RKO (cell line): ENCODE measurements at regions not wholly inside any gene's neighbourhood (a gene's known extent, or its start where the extent isn't known, plus 50 kb on each side); places are given as distances from the start of the nearest gene placed in this dataset.

ENCODE experiments used
- DNase-seq: peaks from one replicate; pipeline ENCODE4 v3.0.0-alpha.2; 2016; ENCODE audit warnings: low spot score

DNA sequence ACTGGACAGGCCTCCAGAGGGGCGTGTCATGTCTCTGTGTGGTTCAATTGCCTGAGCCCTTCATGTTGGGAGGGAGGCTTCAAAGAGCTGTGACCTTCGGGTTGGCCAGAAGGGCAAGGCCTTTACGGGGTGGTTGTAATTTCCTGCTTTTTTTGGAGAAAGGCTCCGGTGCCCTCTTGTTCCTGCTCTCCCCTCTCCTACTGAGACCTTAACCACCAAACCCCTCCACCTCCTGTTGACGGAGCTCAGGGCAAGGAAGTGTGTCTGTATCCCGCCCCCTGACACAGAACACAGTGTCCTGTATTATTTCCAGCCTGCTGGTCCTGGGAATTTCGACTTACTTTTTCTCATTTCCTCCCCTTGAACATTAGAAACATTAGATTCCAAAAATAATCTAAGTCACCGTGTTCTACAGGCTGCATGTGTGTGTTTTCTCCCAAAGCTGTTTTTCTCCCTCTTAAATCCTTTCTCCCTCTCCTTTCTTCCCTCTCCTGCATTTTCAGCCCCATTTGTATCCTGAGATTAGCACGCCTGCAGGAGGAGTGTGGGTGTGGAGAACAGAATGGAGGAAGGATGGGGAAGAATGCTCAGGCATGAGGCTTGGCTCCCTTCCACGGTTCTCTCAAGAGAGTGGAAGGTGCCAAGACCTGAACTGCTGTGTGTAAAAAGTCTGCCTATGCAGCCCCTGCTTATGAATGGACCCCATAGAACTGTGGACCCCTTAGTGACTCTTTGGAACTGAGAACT is 285.4 kb upstream of the ROPN1 start:
- no peak for DNase-seq

DNA sequence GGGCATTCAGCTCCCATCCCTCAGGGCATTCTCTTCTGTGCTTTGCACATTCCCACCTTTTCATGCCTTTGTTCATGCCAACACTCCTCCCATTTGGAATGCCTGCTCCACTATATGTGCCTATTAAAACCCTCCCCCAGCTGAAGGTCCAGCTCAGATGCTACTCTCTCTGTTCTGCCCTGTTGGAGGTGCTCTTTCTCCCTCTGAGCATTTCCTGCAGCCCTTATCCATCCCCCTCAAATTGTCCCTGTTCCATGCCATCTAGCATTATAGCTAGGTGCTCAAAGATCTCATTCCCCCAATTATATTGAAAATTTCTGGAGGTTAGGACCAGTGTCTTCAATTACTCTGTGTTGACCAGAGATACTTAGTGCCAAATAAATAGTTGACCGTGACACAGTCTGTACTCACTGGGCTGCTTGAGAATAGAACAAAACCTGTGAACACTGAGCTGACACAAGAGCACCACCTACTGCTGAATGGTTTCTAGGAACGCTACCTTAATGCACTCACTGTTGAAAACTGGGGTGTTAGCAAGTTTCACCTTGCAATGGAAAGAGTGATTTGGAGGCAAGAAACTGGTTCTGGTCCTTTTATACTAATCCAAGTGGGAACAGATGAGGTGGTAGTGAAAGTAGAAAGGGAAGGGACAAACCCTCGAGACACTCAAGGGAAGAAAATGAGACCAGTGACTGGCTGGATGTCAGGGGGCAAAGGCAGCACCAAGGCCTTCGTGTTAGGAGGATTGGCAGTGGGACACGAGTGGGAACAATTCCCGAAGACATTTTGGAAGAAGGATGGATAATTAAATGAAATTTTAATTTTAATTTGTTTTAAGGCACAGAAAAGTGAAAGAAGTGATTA is 289.8 kb upstream of the ROPN1 start:
- DNase-seq = peak; percentile 9

DNA sequence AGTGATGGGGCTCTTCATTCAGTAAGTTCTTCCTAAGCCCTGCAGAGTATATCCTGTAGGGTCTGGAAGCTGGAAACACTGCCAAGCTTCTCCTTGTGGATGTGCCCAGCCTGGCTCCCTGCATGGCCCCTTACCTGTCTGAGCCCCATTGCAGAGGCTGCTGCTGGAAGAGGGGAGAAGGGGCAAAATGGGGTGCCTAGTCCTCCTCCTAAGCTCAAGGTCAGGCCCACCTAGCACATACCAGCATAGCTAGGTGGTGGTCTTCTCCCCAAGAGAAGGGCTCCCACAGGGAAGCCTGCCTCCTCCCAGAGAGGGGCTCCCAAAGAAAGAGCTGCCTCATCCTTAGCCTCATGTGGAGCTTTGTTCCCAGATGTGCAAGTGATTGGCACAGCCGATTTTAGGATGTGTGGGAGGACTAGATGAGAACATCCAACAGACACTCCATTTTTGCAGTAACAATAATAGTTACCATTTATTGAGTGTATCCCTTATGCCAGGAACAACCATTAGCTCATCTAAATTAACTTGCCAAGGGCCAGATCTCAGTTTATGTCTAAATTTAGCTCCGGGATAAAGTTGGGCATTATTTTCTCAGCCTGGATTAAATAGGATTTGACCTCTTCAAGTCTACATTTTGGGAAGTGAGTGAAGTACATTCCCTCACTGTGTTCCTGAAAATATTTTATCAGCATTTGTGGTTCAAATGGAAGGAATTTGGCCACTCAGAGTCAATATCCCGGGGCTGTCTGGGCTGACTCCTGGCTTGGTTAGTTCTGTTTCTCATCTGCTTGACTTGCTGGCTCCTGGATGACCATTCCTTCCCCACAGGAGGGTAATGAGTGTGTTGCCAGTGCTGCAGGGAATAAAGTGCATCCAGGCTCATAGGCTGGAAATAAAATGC is 291.1 kb upstream of the ROPN1 start:
- DNase-seq = no peak

DNA sequence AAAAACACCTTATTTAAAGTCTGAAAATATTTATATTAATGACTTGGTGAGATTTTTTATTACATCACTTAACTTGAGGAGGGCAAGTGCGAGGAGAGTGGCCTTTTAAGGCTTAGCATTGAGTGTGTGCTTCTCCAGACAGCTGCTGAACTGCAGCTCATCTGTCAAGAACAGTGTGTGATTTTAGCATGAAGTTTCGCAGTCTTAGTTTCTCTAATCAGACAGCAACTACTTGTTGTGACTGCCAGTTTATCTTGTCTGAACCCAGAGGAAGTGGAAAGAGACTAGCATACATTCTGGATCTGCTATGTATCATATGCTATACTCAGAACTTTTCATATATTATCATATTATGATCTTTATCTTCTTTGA is 291.7 kb upstream of the ROPN1 start:
- DNase-seq = no peak

- no peak for DNase-seq
These were observed 297.1 kb upstream of the ROPN1 start for GRCh38 chr3:124288996-124289395.

DNA sequence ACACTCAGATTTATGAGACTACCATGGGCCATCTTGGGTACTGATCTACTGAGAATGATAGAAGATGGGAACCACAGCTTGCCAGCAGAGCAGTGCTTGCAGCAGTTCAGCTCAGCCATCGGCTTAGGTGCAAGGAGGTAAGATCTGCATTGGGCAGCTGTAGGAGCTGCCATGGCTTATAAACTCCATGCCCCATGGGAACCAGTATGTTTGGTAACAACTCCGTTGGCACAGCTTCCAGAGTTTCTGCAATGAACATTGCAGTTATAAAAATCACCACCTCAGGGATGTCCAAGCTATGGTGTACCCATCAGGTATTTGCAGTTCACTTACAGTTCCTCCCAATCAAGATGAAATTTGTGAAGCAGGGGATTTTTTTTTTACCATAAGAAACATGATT is 299.1 kb upstream of the ROPN1 start:
- DNase-seq = no peak

- no peak for DNase-seq
These were observed 300.4 kb upstream of the ROPN1 start for GRCh38 chr3:124292329-124292728.

DNA sequence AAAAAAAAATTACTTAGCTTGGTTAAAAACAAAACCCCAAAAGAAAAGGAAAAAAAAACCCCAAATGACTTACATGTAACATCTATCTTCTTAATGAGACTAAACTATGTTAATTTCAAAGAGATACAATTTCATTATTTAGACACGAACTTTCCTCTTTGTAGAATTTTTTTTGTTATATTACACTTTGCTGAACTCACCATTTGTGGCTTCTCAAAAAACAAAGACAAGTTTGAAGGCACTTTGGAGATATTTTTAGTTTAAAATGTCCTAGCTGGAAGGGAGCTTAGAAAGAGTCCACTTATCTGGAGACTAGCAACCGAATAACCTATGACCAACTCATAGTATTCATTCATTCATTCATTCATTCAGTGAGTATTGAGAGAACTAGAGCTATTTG is 301.7 kb upstream of the ROPN1 start:
- no peak for DNase-seq

DNA sequence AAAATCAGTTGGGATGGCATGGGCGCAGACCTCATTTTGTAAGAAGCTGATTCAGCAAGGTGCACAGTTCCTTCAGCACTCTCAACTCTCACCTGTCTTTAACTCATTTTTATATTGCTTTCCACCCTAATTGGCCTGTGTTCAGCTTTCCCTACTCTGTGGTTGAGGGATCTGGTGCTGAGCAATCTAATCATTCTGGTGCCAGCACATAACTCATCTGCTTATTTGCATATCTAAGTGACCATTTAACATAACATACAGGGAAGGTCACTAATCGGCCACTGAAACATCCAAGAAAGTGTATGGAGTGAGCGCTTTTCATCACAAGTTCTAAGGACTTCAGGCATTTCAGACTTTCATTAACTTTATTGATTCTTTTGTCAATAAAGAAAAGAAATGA is 303.4 kb upstream of the ROPN1 start:
- DNase-seq = no peak

GRCh38 chr3:124296406-124296805 is 304.5 kb upstream of the ROPN1 start:
- DNase-seq = no peak

DNA sequence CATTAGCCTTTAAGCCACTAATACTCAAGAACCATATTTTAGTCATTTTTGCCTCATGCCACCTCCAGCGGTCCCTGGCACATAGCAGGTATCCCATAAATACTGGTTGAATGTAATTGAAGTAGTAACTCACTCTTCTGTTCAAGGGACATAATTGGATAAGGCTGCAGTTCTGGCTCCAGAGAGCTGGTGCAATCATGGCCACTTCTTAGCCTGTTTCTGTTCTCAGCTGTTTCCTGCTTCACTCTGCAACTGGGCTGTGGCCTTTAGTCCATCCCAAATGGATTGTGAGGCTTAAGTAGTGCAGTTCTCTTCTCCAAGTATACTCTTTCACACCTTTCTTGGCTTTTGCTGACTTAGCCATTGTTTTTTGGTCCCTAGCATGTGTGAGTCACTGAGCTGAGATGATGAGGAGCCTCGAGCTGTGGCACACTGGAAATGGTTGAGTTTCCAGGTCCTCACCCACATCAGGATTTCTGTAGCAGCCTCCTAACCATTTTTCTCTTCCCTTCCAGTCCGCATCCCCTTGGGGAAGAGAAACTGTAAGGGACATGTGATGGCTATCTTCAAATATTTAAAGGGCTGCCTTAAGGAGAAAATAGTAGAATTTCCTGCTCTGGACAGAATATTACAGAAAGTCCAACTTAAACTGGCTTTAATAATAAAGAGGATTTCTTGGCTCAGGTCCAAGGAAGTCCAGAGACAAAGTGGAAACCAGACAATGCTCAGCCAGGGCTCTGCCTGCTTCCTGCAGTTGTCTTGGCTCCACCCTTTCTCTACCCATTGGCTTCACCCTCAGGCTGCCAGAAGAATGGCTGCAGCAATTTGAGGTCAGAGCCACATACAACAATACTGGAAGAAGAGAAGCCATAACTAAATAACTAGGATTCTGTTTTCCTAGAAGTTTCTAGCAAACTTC is 305.4 kb upstream of the ROPN1 start:
- no peak for DNase-seq

DNA sequence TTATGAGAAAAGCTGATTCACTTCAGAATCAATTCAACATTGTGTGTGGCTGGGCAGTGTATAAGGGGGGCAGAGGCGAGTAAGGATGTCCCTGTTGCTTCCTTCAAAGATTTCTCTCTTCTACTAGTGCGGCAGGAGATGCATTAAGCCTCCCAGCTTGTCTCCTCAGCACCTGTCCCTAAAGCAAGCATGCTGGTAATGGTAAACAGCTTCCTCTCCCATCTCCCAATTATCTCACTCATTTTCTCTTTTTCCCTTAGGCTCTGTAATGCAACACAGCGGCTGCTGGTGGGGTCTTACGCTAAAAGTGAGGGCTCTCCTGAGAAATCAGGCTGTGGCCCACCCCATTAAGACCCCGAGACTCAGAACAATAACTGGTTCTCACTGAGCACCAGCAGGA is 306.4 kb upstream of the ROPN1 start:
- DNase-seq = no peak

DNA sequence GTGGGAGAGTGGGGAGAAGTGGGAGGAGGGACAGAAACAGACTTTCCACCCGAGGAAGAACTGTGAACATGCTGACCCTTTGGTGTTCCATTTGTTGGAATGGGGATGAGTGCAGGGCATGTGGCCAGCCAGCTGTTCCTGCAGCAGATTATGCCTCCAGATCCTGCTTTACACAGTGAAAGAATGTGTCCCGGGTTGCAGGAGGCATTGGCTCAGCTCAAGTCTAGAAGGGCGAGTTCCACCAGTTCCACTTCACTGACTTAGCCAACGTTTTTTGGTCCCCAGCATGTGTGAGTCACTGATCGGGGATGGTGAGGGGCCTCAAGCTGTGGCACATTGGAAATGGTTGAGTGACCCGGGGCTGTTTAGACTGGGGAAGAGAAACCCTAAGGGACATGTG is 307.0 kb upstream of the ROPN1 start:
- no peak for DNase-seq

GRCh38 chr3:124299831-124300230 is 307.9 kb upstream of the ROPN1 start:
- no peak for DNase-seq

DNA sequence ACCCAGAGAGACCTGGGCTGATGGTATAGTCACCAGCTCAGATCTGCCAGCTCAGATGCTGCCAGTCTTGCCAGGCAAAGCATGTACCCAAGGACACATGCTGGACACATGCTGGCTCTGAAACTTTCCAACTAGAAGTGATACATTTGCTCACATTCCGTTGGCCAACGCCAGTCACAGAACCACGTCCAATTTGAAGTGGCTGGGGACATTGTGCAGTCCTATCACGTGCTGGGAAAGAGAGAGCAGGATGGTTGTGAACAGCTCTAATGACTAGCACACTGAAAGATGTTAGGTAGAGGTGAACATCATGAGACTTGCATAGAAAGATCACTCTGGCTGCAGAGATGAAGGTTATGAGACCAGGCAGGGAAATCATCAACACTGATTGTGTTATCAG is 308.5 kb upstream of the ROPN1 start:
- DNase-seq = no peak

DNA sequence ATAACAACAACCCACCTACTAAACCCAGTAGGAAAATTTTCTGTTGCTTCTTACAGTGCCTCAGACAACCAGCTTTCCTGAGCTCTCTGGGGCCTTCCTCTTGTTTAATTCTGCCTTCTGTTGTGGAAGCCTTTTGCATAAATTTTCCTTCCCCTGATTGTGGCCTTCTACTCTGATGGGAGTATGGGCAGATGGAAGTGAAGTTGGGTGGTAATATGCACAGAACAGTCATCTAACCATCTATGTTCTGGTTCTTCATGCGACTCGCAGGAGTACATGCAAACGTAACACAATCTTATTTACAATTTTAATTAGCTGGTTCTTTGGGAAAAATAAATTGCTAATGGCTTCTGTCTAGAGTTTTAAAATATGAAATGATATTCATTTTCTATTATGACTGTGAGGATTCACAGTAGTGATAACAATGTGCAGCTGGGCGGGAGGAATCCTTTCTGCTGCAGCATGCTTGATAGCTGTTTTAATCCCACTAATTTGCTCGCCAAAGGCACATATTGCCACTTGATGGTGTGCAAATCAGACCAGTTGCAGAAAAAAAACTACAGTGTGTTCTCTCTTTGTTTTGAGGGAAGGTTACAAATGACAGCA is 311.5 kb upstream of the ROPN1 start:
- DNase-seq = no peak

- no peak for DNase-seq
These were observed 314.7 kb upstream of the ROPN1 start for GRCh38 chr3:124306665-124307064.

DNA sequence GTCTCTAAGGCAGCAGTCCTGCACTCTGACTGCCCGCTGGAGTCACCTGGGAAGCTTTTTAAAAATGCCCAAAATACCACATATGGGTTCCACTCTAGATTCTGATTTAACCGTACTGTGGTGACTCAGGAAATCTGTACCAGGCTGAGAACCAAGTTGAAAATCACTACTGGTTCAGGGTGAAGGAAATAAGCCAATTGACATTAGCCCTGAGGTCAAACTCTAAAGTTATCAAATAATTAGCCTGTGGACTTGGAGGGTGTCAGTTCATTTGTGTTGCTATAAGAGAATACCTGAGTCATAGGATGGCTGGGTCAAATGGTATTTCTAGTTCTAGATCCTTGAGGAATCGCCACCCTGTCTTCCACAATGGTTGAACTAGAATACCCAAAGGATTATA is 321.7 kb upstream of the ROPN1 start:
- DNase-seq = no peak

DNA sequence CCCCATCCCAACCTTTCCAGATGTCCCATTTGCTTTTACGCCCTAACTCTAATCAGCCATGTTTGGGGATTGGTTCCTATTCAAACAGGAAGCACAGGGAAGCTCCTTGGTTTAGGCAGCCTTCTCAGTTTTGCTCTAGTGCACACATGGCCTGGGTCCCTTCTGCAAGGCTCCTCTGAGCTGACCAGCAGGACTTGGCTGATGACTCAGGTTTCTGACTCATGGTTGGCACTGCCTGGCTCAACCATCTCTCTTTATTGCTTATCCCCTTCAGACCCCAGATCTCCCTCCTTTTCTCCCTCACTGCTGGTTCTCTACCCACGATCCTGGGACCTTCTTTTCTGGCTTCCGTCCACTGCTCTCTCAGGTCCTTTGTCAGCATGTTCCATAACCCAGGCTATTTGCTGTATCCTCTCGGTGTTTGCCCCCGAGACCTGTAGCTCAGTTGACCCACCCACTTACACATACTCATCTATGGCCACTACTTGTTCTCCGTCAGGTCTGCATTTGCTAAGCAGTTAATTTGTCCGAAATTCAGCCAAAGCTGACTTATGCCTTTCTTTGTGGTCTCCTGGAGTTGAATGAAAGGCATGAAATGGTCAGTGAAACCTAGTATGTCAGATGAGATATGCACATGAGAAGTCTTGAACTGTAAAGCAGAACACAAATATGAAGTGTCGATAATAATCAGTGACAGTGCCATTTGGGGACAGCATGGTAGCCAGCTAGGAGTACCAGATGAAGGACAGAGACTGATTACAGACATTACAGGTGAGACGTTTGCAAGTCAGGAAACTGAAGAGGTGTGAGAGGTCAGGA is 323.5 kb upstream of the ROPN1 start:
- DNase-seq = peak; percentile 54

DNA sequence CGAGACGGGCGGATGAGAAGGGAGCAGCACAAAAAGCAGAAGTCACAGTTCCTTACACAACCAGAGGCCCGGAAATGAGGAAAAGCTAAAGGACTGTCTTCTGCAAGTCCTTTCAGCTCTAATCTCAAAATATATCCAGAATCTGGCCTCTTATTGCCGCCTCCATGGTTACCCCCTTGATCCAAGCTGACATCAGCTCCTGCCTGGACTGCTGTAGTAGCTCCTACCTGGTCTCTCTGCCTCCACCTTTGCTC is 324.0 kb upstream of the ROPN1 start:
- no peak for DNase-seq

GRCh38 chr3:124318014-124318413 is 326.1 kb upstream of the ROPN1 start:
- DNase-seq = no peak
